CD4-positive, alpha-beta T cell (primary cell): ENCODE measurements at regions not wholly inside any gene's neighbourhood (a gene's known extent, or its start where the extent isn't known, plus 50 kb on each side); places are given as distances from the start of the nearest gene placed in this dataset.

Experiments used
- ATAC-seq: fragments of 200-7000 bp; cut with Tn5 transposase; one replicate; pipeline ENCODE4 v1.10.0; 2022; ENCODE audit warnings: mild to moderate bottlenecking; ENCODE audit not compliant: poor library complexity
- CTCF ChIA-PET: fragments of 350-600 bp; sonication (Branson Sonifier 250); formaldehyde crosslinking; loops from one replicate; lab custom pipeline; 2021; ENCODE audit warnings: antibody characterized with exemption, inconsistent platforms; lab: Charles Lee
- POLR2A ChIA-PET: fragments of 350-600 bp; sonication (Branson Sonifier 250); formaldehyde crosslinking; loops from one replicate; lab custom pipeline; 2021; ENCODE audit warnings: antibody characterized with exemption, inconsistent platforms; lab: Charles Lee
- DNase-seq, 14 experiments: peaks; one replicate each; pipeline ENCODE4 v3.0.0-alpha.2; 2013 to 2020; ENCODE audit warnings: mixed read lengths in 2 of 14
- H3K27ac ChIP-seq, 2 donors: one replicate each; pipeline versions ENCODE4 v1.5.1 to v1.7.0; 2013; ENCODE audit warnings: low read length in 2 of 2, low read depth in 1 of 2, mild to moderate bottlenecking in 1 of 2
- H3K27me3 ChIP-seq, 2 experiments: 1 replicate in 1 of 2; 2 replicates in 1 of 2; pipeline versions ENCODE4 v1.6.1 to v1.7.0; 2013; ENCODE audit warnings: low read length in 2 of 2, control low read depth in 1 of 2, mild to moderate bottlenecking in 1 of 2, moderate library complexity in 1 of 2; ENCODE audit not compliant: insufficient read depth in 2 of 2, control insufficient read depth in 1 of 2
- H3K36me3 ChIP-seq: one replicate; pipeline ENCODE4 v1.6.1; 2013; ENCODE audit warnings: low read length, control low read depth; ENCODE audit not compliant: insufficient read depth
- H3K4me1 ChIP-seq: one replicate; pipeline ENCODE4 v1.6.1; 2013; ENCODE audit warnings: low read length, control low read depth; ENCODE audit not compliant: insufficient read depth
- H3K4me3 ChIP-seq: one replicate; pipeline ENCODE4 v1.5.1; 2013; ENCODE audit warnings: mild to moderate bottlenecking, low read length, moderate library complexity
- H3K9me3 ChIP-seq, 2 experiments: 1 replicate in 1 of 2; 2 replicates in 1 of 2; pipeline versions ENCODE4 v1.6.1 to v1.7.0; 2013; ENCODE audit warnings: low read length in 2 of 2, mild to moderate bottlenecking in 2 of 2, control low read depth in 1 of 2, moderate library complexity in 1 of 2; ENCODE audit not compliant: control insufficient read depth in 1 of 2, insufficient read depth in 1 of 2
- H3K27ac Mint-ChIP-seq: one replicate; pipeline ENCODE4 v1.8.0; 2020; ENCODE audit warnings: mixed read lengths
- H3K27me3 Mint-ChIP-seq: one replicate; pipeline ENCODE4 v1.8.0; 2021; ENCODE audit warnings: mixed read lengths
- H3K36me3 Mint-ChIP-seq: one replicate; pipeline ENCODE4 v1.8.0; 2021; ENCODE audit warnings: low read depth, mixed read lengths
- H3K4me1 Mint-ChIP-seq: one replicate; pipeline ENCODE4 v1.8.0; 2021; ENCODE audit warnings: low read depth, mixed read lengths
- H3K4me3 Mint-ChIP-seq: one replicate; pipeline ENCODE4 v1.8.0; 2020; ENCODE audit warnings: mild to moderate bottlenecking, mixed read lengths
- H3K9me3 Mint-ChIP-seq: one replicate; pipeline ENCODE4 v1.8.0; 2020; ENCODE audit warnings: mixed read lengths
- CTCF ChIP-seq: fragments of 200-600 bp; IDR thresholded peaks from one replicate; pipeline ENCODE4 v1.8.0; 2022; ENCODE audit warnings: antibody characterized with exemption, mild to moderate bottlenecking
- intact Hi-C, 2 experiments: fragments of 100-400 bp; cut with DNase I in 1 of 2; cut with micrococcal nuclease in 1 of 2; formaldehyde crosslinking; loops; one replicate each; pipeline versions ENCODE4 v1.15.1 to v1.9.0; 2023 to 2025; cut with DNase I, micrococcal nuclease

GRCh38 chr14:76585616-76586015 lies 175.7 kb upstream of the VASH1 start:
- Mint-ChIP-seq H3K27ac (no peak overlapping the region), H3K4me1 (no peaks in the 10 kb centered on the region), H3K9me3 (no peaks in the 10 kb centered on the region), H3K4me3 (no peak overlapping the region), H3K27me3 (peaks cover 4% of the 10 kb centered on the region), H3K36me3 (no peaks in the 10 kb centered on the region)
- H3K9me3 ChIP-seq = no peaks in the 10 kb centered on the region
- DNase-seq = no peak
- H3K36me3 ChIP-seq = no peaks in the 10 kb centered on the region
- no peaks in the 10 kb centered on the region for H3K27me3 ChIP-seq
- no peak overlapping the region for H3K4me3 ChIP-seq
- POLR2A ChIA-PET = no interaction called here
- H3K27ac ChIP-seq = no peak overlapping the region
- intact Hi-C loops = no loop called here
- H3K4me1 ChIP-seq = no peaks in the 10 kb centered on the region
- no peak for ATAC-seq
- CTCF ChIA-PET = no interaction called here
- TF ChIP-seq CTCF = no peak

GRCh38 chr14:76589246-76589645 lies 172.0 kb upstream of the VASH1 start:
- Mint-ChIP-seq H3K4me3 (no peak overlapping the region), H3K27me3 (peaks cover 26% of the 10 kb centered on the region), H3K36me3 (no peaks in the 10 kb centered on the region), H3K27ac (no peak overlapping the region), H3K9me3 (no peaks in the 10 kb centered on the region), H3K4me1 (no peaks in the 10 kb centered on the region)
- Histone ChIP-seq H3K27ac (no peak overlapping the region), H3K9me3 (no peaks in the 10 kb centered on the region), H3K36me3 (no peaks in the 10 kb centered on the region), H3K27me3 (peaks cover 2 to 12% of the 10 kb centered on the region in 2 experiments), H3K4me3 (no peak overlapping the region), H3K4me1 (no peaks in the 10 kb centered on the region)
- no peak for TF ChIP-seq CTCF
- intact Hi-C loops = no loop called here
- ATAC-seq (no peak), DNase-seq (no peak)
- ChIA-PET CTCF (no interaction called here), POLR2A (no interaction called here)

DNA sequence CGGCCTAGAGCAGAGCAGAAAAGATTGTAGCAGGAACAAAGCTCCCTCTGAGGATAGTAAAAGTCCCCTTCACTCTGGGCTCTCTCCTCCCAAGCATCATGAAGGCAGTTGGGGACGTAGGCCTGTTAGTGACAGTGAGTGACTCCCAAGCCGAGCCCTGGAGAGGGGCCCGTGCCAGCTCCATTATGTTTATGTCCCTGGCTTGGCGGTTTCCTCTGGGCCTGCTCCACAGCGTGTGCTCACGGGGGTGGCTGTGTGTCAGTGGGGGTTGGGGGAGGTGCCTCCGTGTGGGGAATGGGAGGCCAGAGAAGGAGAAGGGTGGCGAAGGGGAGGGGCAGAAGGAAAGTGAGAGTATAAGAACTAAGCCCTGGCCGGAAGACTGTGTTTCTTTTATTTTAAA lies 170.0 kb upstream of the VASH1 start:
- H3K27me3 Mint-ChIP-seq = peaks cover 38% of the 10 kb centered on the region
- Histone ChIP-seq H3K27ac (no peak overlapping the region), H3K36me3 (no peaks in the 10 kb centered on the region), H3K4me1 (no peaks in the 10 kb centered on the region), H3K27me3 (peaks cover 2 to 12% of the 10 kb centered on the region in 2 experiments), H3K4me3 (no peak overlapping the region), H3K9me3 (no peaks in the 10 kb centered on the region)
- H3K27ac Mint-ChIP-seq = no peak overlapping the region
- ChIA-PET POLR2A (no interaction called here), CTCF (no interaction called here)
- H3K4me1 Mint-ChIP-seq = no peaks in the 10 kb centered on the region
- intact Hi-C loops = no loop called here
- H3K9me3 Mint-ChIP-seq = no peaks in the 10 kb centered on the region
- no peak for TF ChIP-seq CTCF
- DNase-seq (no peak), ATAC-seq (no peak)
- H3K4me3 Mint-ChIP-seq = no peak overlapping the region
- H3K36me3 Mint-ChIP-seq = no peaks in the 10 kb centered on the region
